Neural progenitor cell (in vitro differentiated cells): ENCODE measurements at regions not wholly inside any gene's neighbourhood (a gene's known extent, or its start where the extent isn't known, plus 50 kb on each side); places are given as distances from the start of the nearest gene placed in this dataset.

Experiments used
- DNase-seq: peaks from one replicate; pipeline ENCODE4 v3.0.0-alpha.2; 2016; ENCODE audit warnings: low spot score
- H2AFZ ChIP-seq: fragments of 200-600 bp; sonication (generic); replicated peaks from 2 replicates; pipeline ENCODE4 v1.6.1; 2016; ENCODE audit warnings: antibody characterized with exemption
- H3F3A ChIP-seq: fragments of 200-600 bp; sonication (generic); 2 replicates; pipeline ENCODE4 v1.6.1; 2016; ENCODE audit warnings: antibody characterized with exemption, low read depth
- H3K27ac ChIP-seq: fragments of 200-600 bp; sonication (generic); 2 replicates; pipeline ENCODE4 v1.5.1; 2016; ENCODE audit warnings: mild to moderate bottlenecking
- H3K27me3 ChIP-seq: fragments of 200-600 bp; sonication (generic); 2 replicates; pipeline ENCODE4 v1.6.1; 2016; ENCODE audit warnings: mild to moderate bottlenecking, moderate library complexity
- H3K36me3 ChIP-seq: fragments of 200-600 bp; sonication (generic); 2 replicates; pipeline ENCODE4 v1.5.1; 2016
- H3K4me1 ChIP-seq: fragments of 200-600 bp; sonication (generic); 2 replicates; pipeline ENCODE4 v1.6.1; 2016; ENCODE audit warnings: mixed run types
- H3K4me2 ChIP-seq: fragments of 200-600 bp; sonication (generic); 2 replicates; pipeline ENCODE4 v1.6.1; 2016
- H3K4me3 ChIP-seq: fragments of 200-600 bp; sonication (generic); 2 replicates; pipeline ENCODE4 v1.5.1; 2016
- H3K79me2 ChIP-seq: fragments of 200-600 bp; sonication (generic); 2 replicates; pipeline ENCODE4 v1.6.1; 2016; ENCODE audit warnings: low read depth
- H3K9ac ChIP-seq: fragments of 200-600 bp; sonication (generic); 2 replicates; pipeline ENCODE4 v1.6.1; 2016
- H3K9me3 ChIP-seq: fragments of 200-600 bp; sonication (generic); 2 replicates; pipeline ENCODE4 v1.5.1; 2016; ENCODE audit warnings: low read depth
- H4K20me1 ChIP-seq: fragments of 200-600 bp; sonication (generic); 2 replicates; pipeline ENCODE4 v1.6.1; 2016; ENCODE audit warnings: low read depth
- H3K27ac Mint-ChIP-seq: 3 replicates; pipeline ENCODE4 v1.8.0; 2021; ENCODE audit warnings: mixed read lengths
- H3K27me3 Mint-ChIP-seq: 2 replicates; pipeline ENCODE4 v1.8.0; 2022; ENCODE audit warnings: low read depth, mild to moderate bottlenecking, inconsistent platforms, moderate library complexity, mixed read lengths; ENCODE audit not compliant: insufficient read depth
- H3K36me3 Mint-ChIP-seq: 3 replicates; pipeline ENCODE4 v1.8.0; 2021; ENCODE audit warnings: mixed read lengths
- H3K4me1 Mint-ChIP-seq: 3 replicates; pipeline ENCODE4 v1.8.0; 2021; ENCODE audit warnings: mixed read lengths
- H3K4me3 Mint-ChIP-seq: 3 replicates; pipeline ENCODE4 v1.8.0; 2021; ENCODE audit warnings: mild to moderate bottlenecking, moderate library complexity, mixed read lengths
- H3K9me3 Mint-ChIP-seq: 3 replicates; pipeline ENCODE4 v1.8.0; 2020; ENCODE audit warnings: mixed read lengths
- CTCF ChIP-seq: fragments of 200-600 bp; sonication (generic); IDR thresholded peaks from 2 replicates; pipeline ENCODE4 v1.5.1; 2017; ENCODE audit warnings: antibody characterized with exemption, mild to moderate bottlenecking
- EZH2 ChIP-seq: fragments of 200-600 bp; sonication (generic); IDR thresholded peaks from 2 replicates; pipeline ENCODE4 v1.6.1; 2017; ENCODE audit warnings: antibody characterized with exemption, mild to moderate bottlenecking, moderate library complexity
- EZH2phosphoT487 ChIP-seq: fragments of 200-600 bp; sonication (generic); IDR thresholded peaks from 2 replicates; pipeline ENCODE4 v1.6.1; 2017; ENCODE audit warnings: antibody characterized with exemption

DNA sequence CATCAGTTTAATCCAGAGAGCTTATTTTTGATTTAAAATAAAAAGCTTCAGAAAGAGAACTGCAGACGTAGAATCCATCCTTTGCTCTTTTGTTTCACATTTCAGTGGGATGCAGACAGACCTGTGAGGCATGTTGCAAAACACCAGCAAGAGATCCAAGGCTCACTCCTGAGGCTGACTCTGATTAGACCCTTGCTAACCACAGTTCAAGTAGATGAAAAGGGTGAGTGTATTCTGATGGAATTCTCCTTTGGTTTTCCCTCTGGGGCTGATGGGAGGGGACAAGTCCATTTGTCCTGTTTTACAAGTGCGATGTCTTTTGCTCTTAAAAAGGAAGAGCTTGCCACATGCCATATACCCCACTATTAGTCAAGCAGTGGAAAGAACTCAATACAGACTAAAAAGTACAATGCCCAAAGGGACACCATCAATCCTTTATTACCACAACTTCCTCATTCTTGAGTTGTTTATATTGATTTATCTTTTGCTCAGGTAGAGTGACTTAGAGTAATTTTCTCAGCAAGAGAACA lies 772.7 kb downstream of the MAFB start:
- H3K36me3 ChIP-seq = no peaks in the 10 kb centered on the region
- no peaks in the 10 kb centered on the region for H4K20me1 ChIP-seq
- no peak overlapping the region for H2AFZ ChIP-seq
- H3K27me3 ChIP-seq = no peaks in the 10 kb centered on the region
- Mint-ChIP-seq H3K4me1 (no peaks in the 10 kb centered on the region), H3K27me3 (peaks cover 3% of the 10 kb centered on the region), H3K27ac (no peak overlapping the region), H3K36me3 (no peaks in the 10 kb centered on the region), H3K9me3 (no peaks in the 10 kb centered on the region), H3K4me3 (no peak overlapping the region)
- no peak overlapping the region for H3K4me2 ChIP-seq
- H3K9ac ChIP-seq = no peak overlapping the region
- TF ChIP-seq EZH2 (no peak), EZH2phosphoT487 (no peak), CTCF (no peak)
- H3K79me2 ChIP-seq = no peaks in the 10 kb centered on the region
- H3K4me3 ChIP-seq = no peak overlapping the region
- H3F3A ChIP-seq = no peaks in the 10 kb centered on the region
- no peak overlapping the region for H3K27ac ChIP-seq
- no peaks in the 10 kb centered on the region for H3K9me3 ChIP-seq
- no peak for DNase-seq
- no peaks in the 10 kb centered on the region for H3K4me1 ChIP-seq

GRCh38 chr20:39913274-39913673 lies 775.8 kb downstream of the MAFB start:
- H3K9ac ChIP-seq = no peak overlapping the region
- no peaks in the 10 kb centered on the region for H3F3A ChIP-seq
- no peaks in the 10 kb centered on the region for H3K4me1 Mint-ChIP-seq
- no peaks in the 10 kb centered on the region for H3K36me3 Mint-ChIP-seq
- no peak overlapping the region for H3K4me3 ChIP-seq
- no peaks in the 10 kb centered on the region for H3K79me2 ChIP-seq
- no peak overlapping the region for H2AFZ ChIP-seq
- H3K27ac ChIP-seq = no peak overlapping the region
- H3K36me3 ChIP-seq = no peaks in the 10 kb centered on the region
- H3K27me3 Mint-ChIP-seq = peaks cover 3% of the 10 kb centered on the region
- TF ChIP-seq EZH2 (no peak), EZH2phosphoT487 (no peak), CTCF (no peak)
- no peak for DNase-seq
- no peaks in the 10 kb centered on the region for H4K20me1 ChIP-seq
- H3K9me3 ChIP-seq = no peaks in the 10 kb centered on the region
- no peaks in the 10 kb centered on the region for H3K27me3 ChIP-seq
- no peaks in the 10 kb centered on the region for H3K9me3 Mint-ChIP-seq
- no peak overlapping the region for H3K4me2 ChIP-seq
- H3K4me1 ChIP-seq = no peaks in the 10 kb centered on the region
- H3K4me3 Mint-ChIP-seq = no peak overlapping the region
- no peak overlapping the region for H3K27ac Mint-ChIP-seq

- no peak overlapping the region for H2AFZ ChIP-seq
- no peak overlapping the region for H3K4me3 Mint-ChIP-seq
- H3K9ac ChIP-seq = no peak overlapping the region
- no peaks in the 10 kb centered on the region for H3F3A ChIP-seq
- no peak overlapping the region for H3K27ac Mint-ChIP-seq
- no peaks in the 10 kb centered on the region for H3K27me3 ChIP-seq
- H3K79me2 ChIP-seq = no peaks in the 10 kb centered on the region
- no peaks in the 10 kb centered on the region for H3K9me3 ChIP-seq
- no peak overlapping the region for H3K27ac ChIP-seq
- H3K27me3 Mint-ChIP-seq = no peaks in the 10 kb centered on the region
- H3K4me1 ChIP-seq = no peaks in the 10 kb centered on the region
- H3K36me3 Mint-ChIP-seq = no peaks in the 10 kb centered on the region
- no peaks in the 10 kb centered on the region for H3K36me3 ChIP-seq
- no peak overlapping the region for H3K4me2 ChIP-seq
- no peaks in the 10 kb centered on the region for H4K20me1 ChIP-seq
- H3K4me3 ChIP-seq = no peak overlapping the region
- TF ChIP-seq CTCF = no peak
- TF ChIP-seq EZH2phosphoT487 = no peak
- TF ChIP-seq EZH2 = no peak
- no peaks in the 10 kb centered on the region for H3K9me3 Mint-ChIP-seq
- DNase-seq = no peak
- H3K4me1 Mint-ChIP-seq = no peaks in the 10 kb centered on the region
These were observed 777.5 kb downstream of the MAFB start for GRCh38 chr20:39911497-39911896.
